PC-9 (cell line): ENCODE measurements at regions not wholly inside any gene's neighbourhood (a gene's known extent, or its start where the extent isn't known, plus 50 kb on each side); places are given as distances from the start of the nearest gene placed in this dataset.

Experiments
- BruUV-seq: library from RNA; stranded (reverse); fragments of 400-500 nt; replicated peaks from 2 replicates; lab custom pipeline; 2021; lab: Mats Ljungman, UMichigan
- CTCF ChIA-PET: fragments of 300-600 bp; sonication (Branson Sonifier 250); formaldehyde crosslinking; loops from one replicate; lab custom pipeline; 2022; ENCODE audit warnings: antibody characterized with exemption; lab: Charles Lee
- POLR2A ChIA-PET: fragments of 300-600 bp; sonication (Branson Sonifier 250); formaldehyde crosslinking; loops from one replicate; lab custom pipeline; 2022; ENCODE audit warnings: antibody characterized with exemption; ENCODE audit not compliant: unreplicated experiment; lab: Charles Lee
- DNase-seq, 2 experiments: peaks; one replicate each; pipeline versions ENCODE4 v3.0.0 to v3.0.0-alpha.2; 2015 to 2022; ENCODE audit warnings: mixed read lengths in 1 of 2
- H2AFZ ChIP-seq: fragments of 200-600 bp; sonication (generic); 2 replicates; pipeline ENCODE4 v1.8.1; 2017; ENCODE audit warnings: antibody characterized with exemption
- H3F3A ChIP-seq: fragments of 200-600 bp; sonication (generic); 2 replicates; pipeline ENCODE4 v1.8.1; 2017; ENCODE audit warnings: antibody characterized with exemption, mild to moderate bottlenecking, low read depth; ENCODE audit not compliant: insufficient read depth
- H3K27ac ChIP-seq: fragments of 200-600 bp; sonication (generic); 2 replicates; pipeline ENCODE4 v1.6.1; 2016; ENCODE audit warnings: mixed run types
- H3K27me3 ChIP-seq: fragments of 200-600 bp; sonication (generic); 2 replicates; pipeline ENCODE4 v1.6.1; 2016; ENCODE audit warnings: low read depth, mixed run types; ENCODE audit not compliant: insufficient read depth
- H3K36me3 ChIP-seq: fragments of 200-600 bp; sonication (generic); 2 replicates; pipeline ENCODE4 v1.6.1; 2016; ENCODE audit warnings: low read depth, mixed run types
- H3K4me1 ChIP-seq: fragments of 200-600 bp; sonication (generic); replicated peaks from 2 replicates; pipeline ENCODE4 v1.6.1; 2016; ENCODE audit warnings: mixed run types; ENCODE audit not compliant: insufficient read depth
- H3K4me2 ChIP-seq: fragments of 200-600 bp; sonication (generic); 2 replicates; pipeline ENCODE4 v1.6.1; 2017; ENCODE audit warnings: mixed run types
- H3K4me3 ChIP-seq: fragments of 200-600 bp; sonication (generic); 2 replicates; pipeline ENCODE4 v1.6.1; 2016; ENCODE audit warnings: mixed run types
- H3K79me2 ChIP-seq: fragments of 200-600 bp; sonication (generic); 2 replicates; pipeline ENCODE4 v1.6.1; 2017; ENCODE audit warnings: low read depth, mixed run types
- H3K9me2 ChIP-seq: fragments of 200-600 bp; sonication (generic); 2 replicates; pipeline ENCODE4 v1.8.1; 2017; ENCODE audit warnings: mild to moderate bottlenecking; ENCODE audit not compliant: insufficient read depth
- H3K9me3 ChIP-seq: fragments of 200-600 bp; sonication (generic); 2 replicates; pipeline ENCODE4 v1.8.1; 2016; ENCODE audit warnings: low read depth; ENCODE audit not compliant: insufficient read depth
- H4K20me1 ChIP-seq: fragments of 200-600 bp; sonication (generic); 2 replicates; pipeline ENCODE4 v1.8.1; 2017; ENCODE audit not compliant: insufficient read depth
- EZH2 ChIP-seq: fragments of 200-600 bp; sonication (generic); IDR thresholded peaks from 2 replicates; pipeline ENCODE4 v1.8.0; 2017; ENCODE audit warnings: antibody characterized with exemption, low read depth
- intact Hi-C: fragments of 100-400 bp; cut with micrococcal nuclease; formaldehyde crosslinking; loops from one replicate; pipeline ENCODE4 v1.10.0; 2022; ENCODE audit not compliant: unreplicated experiment
- TF ChIP-seq, protein P1 (sequence below): fragments of 200-600 bp; sonication (generic); conservative IDR thresholded peaks from 2 replicates; pipeline ENCODE4 v1.6.1; 2017; ENCODE audit warnings: mixed run types, antibody characterized with exemption, mild to moderate bottlenecking, moderate library complexity

DNA sequence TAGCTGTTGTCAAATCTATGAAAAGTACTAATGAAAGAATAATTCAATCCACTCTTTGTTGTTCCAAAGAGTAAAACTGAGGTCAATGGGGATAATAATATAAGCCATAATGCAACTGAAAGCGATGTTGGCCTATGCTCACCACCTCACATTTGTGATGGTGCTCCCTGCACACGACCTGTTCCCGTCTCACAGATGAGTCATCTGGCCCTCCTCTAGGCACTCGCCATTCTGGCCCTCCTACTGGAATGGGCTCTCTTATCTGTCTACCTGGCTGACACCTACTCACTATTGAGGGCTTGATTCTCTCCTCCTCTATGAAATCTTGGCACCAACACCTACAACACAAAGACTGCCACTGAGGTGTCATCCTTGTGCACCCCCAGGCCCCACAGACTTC lies 585.9 kb upstream of the ID2 start:
- intact Hi-C loops: no loop called here
- Histone ChIP-seq H3K4me1 (no peaks in the 10 kb centered on the region), H3K27ac (no peak overlapping the region), H3K4me2 (no peak overlapping the region), H3K9me2 (no peaks in the 10 kb centered on the region), H3K27me3 (peaks cover 12% of the 10 kb centered on the region; the same call in 1 of the 2 replicates), H3K36me3 (no peaks in the 10 kb centered on the region), H4K20me1 (no peaks in the 10 kb centered on the region), H3K9me3 (no peaks in the 10 kb centered on the region), H3K4me3 (no peak overlapping the region), H3K79me2 (no peaks in the 10 kb centered on the region), H2AFZ (no peak overlapping the region), H3F3A (no peaks in the 10 kb centered on the region)
- POLR2A ChIA-PET: no interaction called here
- DNase-seq: no peak
- TF ChIP-seq, protein P1, sequence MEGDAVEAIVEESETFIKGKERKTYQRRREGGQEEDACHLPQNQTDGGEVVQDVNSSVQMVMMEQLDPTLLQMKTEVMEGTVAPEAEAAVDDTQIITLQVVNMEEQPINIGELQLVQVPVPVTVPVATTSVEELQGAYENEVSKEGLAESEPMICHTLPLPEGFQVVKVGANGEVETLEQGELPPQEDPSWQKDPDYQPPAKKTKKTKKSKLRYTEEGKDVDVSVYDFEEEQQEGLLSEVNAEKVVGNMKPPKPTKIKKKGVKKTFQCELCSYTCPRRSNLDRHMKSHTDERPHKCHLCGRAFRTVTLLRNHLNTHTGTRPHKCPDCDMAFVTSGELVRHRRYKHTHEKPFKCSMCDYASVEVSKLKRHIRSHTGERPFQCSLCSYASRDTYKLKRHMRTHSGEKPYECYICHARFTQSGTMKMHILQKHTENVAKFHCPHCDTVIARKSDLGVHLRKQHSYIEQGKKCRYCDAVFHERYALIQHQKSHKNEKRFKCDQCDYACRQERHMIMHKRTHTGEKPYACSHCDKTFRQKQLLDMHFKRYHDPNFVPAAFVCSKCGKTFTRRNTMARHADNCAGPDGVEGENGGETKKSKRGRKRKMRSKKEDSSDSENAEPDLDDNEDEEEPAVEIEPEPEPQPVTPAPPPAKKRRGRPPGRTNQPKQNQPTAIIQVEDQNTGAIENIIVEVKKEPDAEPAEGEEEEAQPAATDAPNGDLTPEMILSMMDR: no peak
- no peak for TF ChIP-seq EZH2
- CTCF ChIA-PET: no interaction called here
- no TSS peak for BruUV-seq

DNA sequence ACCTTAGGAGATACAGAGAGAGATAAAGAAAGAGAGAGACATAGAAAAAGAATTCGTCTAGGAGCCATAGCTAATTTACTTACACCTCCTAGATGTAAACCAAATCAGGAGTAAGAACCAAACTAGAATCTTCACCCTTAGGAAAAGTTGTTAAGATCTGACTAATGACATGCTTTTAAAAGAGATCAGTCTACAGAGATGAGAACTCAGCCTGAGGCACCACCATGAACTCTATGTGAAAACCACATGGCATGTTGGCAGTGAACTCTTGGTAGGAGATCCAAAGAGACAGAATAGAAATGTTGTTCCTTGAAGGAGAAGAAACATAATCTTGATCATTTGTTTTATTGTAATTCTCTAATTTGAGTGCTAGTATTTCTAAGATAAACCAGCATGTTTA lies 585.4 kb upstream of the ID2 start:
- peaks cover 12% of the 10 kb centered on the region; the same call in 1 of the 2 replicates for H3K27me3 ChIP-seq
- H3K9me3 ChIP-seq: no peaks in the 10 kb centered on the region
- CTCF ChIA-PET: no interaction called here
- no peaks in the 10 kb centered on the region for H4K20me1 ChIP-seq
- POLR2A ChIA-PET: no interaction called here
- TF ChIP-seq, protein P1: no peak
- no peak for TF ChIP-seq EZH2
- no TSS peak for BruUV-seq
- no peak overlapping the region for H2AFZ ChIP-seq
- no peak overlapping the region for H3K27ac ChIP-seq
- no peak overlapping the region for H3K4me3 ChIP-seq
- H3K4me2 ChIP-seq: no peak overlapping the region
- no peaks in the 10 kb centered on the region for H3K9me2 ChIP-seq
- H3F3A ChIP-seq: no peaks in the 10 kb centered on the region
- no peaks in the 10 kb centered on the region for H3K79me2 ChIP-seq
- DNase-seq: no peak
- intact Hi-C loops: no loop called here
- H3K4me1 ChIP-seq: no peaks in the 10 kb centered on the region
- no peaks in the 10 kb centered on the region for H3K36me3 ChIP-seq

DNA sequence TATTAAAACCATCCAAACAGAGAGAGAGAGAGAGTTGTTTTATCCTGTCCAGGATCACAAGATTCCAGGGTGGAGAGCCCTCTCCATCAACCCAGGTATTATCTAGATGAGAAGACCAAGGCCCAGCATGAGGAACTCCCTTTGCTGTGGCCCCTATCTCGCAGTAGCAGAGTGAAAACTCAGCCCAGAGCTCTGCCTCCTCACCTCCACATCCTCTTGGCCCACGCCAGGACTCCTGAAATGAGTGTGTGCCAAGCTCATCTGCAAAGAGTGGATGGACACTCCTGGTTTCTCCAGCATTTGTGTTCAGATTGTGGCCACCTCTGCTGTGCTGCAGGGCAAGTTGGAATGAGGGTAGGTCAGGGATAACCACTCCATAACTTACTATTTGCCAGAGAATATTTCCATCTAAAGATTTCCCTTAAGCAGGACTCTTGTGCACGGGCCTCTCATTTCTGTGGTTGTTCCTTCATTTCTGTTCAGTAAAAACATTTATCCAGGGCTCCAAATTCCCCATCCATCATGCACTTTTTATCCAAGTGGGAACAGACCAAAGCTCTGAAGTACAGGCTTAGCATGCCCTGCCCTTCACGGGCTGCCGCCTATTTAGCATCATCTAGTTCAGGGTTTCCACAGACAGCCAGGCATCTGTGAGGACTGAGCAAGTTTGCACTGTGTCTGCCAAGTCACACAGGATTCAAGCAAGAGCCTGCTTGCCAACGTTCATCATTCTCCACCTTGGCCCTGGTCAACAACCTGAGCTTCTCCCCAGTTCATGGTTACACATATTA lies 583.2 kb upstream of the ID2 start:
- TF ChIP-seq EZH2: no peak
- TF ChIP-seq, protein P1: no peak
- intact Hi-C loops: no loop called here

More for the DNA sequence above, 583.2 kb upstream of the ID2 start:
- Histone ChIP-seq H3K4me2 (no peak overlapping the region), H3K4me3 (no peak overlapping the region), H3K27ac (no peak overlapping the region), H3K4me1 (no peaks in the 10 kb centered on the region), H3K27me3 (peaks cover 15% of the 10 kb centered on the region; the same call in 1 of the 2 replicates), H4K20me1 (no peaks in the 10 kb centered on the region), H3F3A (no peaks in the 10 kb centered on the region), H3K79me2 (no peaks in the 10 kb centered on the region), H3K9me2 (no peaks in the 10 kb centered on the region), H2AFZ (no peak overlapping the region), H3K9me3 (no peaks in the 10 kb centered on the region), H3K36me3 (no peaks in the 10 kb centered on the region)
- BruUV-seq: no TSS peak
- CTCF ChIA-PET: no interaction called here
- POLR2A ChIA-PET: no interaction called here
- DNase-seq: no peak
